GM19372 (cell line): ENCODE measurements at regions not wholly inside any gene's neighbourhood (a gene's known extent, or its start where the extent isn't known, plus 50 kb on each side); places are given as distances from the start of the nearest gene placed in this dataset.
"Not testable (repeated sequence)": the region's sequence is repeated elsewhere in the genome, so short reads cannot be mapped to it uniquely, and the experiment has no call there.

Experiments
- ATAC-seq: cut with Tn5 transposase; IDR thresholded peaks from one replicate; pipeline ENCODE4 v1.9.1; 2021; ENCODE audit warnings: mild to moderate bottlenecking, low read depth, moderate library complexity; ENCODE audit not compliant: unreplicated experiment

- ATAC-seq = no peak
These were observed 714.9 kb upstream of the LUZP2 start for GRCh38 chr11:23781803-23782560.

DNA sequence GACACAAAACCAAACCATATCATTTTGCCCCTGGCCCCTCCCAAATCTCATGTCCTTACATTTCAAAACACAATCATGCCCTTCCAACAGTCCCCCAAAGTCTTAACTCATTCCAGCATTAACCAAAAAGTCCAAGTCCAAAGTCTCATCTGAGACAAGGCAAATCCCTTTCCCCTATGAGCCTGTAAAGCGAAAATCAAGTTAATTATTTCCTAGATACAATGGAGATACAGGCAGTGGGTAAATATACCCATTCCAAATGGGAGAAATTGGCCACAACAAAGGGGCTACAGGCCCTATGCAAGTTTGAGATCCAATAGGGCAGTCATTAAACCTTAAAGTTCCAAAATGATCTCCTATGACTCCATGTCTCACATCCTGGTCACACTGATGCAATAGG, 709.9 kb upstream of the LUZP2 start:
- ATAC-seq = not testable (repeated sequence)

- no peak for ATAC-seq
These were observed 707.5 kb upstream of the LUZP2 start for GRCh38 chr11:23789200-23789853.

GRCh38 chr11:23789938-23790371, 706.9 kb upstream of the LUZP2 start:
- ATAC-seq = no peak

DNA sequence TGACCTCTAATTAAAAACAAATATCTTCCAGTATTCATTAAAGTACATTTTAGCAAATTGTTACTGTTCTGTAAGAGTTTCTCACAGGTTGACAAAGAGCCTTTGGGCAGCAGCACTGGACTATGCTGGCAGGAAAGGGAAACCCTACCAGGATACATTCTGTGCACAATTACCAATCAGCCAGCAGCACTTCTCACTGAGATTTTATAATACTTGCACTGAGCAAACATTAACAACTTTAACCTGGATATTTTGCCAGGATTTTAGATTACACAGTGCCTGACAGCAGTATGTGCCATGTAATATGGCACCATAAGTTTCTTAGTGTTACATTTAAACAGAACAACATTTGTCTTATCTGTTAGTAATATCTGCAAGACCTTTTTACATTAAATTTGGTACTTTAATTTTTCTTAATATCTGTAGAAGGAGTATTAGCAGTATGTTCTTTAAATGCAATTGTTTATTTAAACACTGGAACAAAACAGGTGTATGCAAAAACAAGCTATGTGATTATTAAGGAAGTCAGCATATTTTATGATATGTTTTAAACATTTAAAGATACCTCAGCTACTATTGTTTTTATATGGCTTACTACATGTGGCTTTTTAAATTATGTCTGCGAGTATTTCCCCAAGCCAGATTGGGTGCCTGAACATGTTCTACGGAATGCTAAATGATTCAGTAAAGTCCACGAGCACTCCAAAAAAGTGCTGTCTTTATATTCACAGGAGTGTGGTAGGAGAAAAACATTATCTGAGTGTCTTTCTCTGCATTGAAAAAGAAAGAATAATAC, 699.0 kb upstream of the LUZP2 start:
- no peak for ATAC-seq

- not testable (repeated sequence) for ATAC-seq
These were observed 662.5 kb upstream of the LUZP2 start for GRCh38 chr11:23834306-23834705.

DNA sequence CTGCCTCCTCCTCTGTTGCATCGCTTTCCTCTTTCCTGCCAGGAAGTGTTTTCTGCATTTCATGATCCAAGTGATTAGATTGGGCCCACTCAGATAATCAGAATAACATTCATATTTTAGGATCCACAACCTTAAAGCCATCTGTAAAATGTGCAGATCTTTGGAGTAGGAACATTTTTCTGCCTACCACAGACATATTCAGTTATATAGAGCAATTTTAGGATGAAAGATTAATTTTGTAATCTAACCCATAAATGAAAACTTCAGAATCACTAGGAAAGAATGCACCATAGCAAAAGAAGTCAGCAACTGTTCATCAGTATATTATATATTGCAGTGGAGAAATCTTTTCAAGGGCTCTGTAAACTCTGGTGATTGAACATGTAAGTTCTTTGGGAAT, 659.9 kb upstream of the LUZP2 start:
- ATAC-seq = no peak

DNA sequence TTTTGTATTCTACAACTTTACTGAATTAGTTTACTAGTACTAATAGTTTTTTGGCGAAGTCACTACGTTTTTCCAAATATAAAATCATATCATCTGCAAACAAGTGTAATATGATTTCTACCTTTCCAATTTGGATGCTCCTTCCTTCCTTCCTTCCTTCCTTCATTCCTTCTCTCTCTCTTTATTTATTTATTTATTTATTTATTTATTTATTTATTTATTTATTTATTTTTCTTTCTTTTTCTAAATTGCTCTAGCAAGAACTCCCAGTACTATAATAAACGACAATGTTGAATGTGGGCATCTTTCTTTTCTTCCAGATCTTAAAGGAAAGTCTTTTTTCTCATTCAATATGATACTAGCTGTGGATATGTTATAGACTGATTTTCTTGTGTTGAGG, 656.0 kb upstream of the LUZP2 start:
- no peak for ATAC-seq

- ATAC-seq = no peak
These were observed 649.9 kb upstream of the LUZP2 start for GRCh38 chr11:23846902-23847422.

- ATAC-seq = no peak
These were observed 645.6 kb upstream of the LUZP2 start for GRCh38 chr11:23851216-23851615.

- no peak for ATAC-seq
These were observed 640.2 kb upstream of the LUZP2 start for GRCh38 chr11:23856654-23857053.

DNA sequence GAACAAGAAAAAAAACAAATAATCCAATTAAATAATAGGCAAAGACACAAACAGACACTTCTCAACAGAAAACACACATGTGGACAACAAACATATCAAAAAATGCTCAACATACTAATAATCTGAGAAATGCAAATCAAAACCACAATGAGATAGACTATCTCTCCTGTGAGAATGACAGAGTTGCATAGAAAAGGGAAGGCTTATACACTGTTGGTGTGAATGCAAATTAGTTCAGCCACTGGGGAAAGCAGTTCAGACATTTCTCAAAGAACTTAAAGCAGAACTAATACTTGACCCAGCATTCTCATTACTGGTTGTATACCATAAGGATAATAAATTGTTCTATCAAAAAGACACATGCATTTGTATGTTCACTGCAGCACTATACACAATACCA, 637.8 kb upstream of the LUZP2 start:
- ATAC-seq = no peak

GRCh38 chr11:23861615-23862014, 635.2 kb upstream of the LUZP2 start:
- no peak for ATAC-seq

GRCh38 chr11:23865341-23865975, 631.4 kb upstream of the LUZP2 start:
- no peak for ATAC-seq

GRCh38 chr11:23866641-23867040, 630.2 kb upstream of the LUZP2 start:
- ATAC-seq = no peak

DNA sequence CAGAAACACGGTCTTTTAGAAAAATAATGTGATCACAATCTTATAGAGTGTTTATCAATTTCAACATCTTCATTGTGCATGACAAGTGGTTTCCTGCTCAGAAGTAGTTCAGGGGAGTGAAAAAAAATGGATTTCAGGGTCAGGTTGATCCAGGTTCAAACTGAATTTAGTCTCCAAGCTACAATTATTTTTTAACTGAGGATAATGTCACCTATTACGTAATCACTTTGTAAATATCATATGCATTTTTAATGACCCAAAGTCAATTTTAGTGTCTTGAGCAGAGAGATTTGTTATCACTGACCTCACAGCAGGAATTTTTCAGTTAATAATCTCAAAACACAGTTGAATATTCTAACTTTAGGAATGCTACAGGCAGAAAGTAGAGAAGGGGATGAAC, 627.2 kb upstream of the LUZP2 start:
- no peak for ATAC-seq

DNA sequence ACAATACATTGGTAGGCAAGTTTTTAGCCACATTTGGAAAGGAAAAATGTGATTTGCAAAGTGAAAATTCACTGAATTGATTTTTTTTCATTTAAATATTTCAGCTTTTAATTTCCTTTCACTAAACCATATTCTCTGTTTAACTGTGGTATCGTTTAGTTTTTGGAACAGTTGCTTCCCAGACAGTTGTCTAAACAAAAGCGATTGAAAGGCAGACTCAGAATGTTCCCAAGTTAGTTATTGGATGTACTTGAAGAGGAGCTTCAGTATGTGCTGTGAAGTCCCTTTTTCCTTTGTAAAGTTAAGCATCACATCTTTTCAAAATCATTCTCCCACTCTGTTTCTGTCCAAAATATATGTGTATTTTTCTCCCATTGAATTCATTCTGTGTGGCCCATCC, 623.4 kb upstream of the LUZP2 start:
- ATAC-seq = no peak

- ATAC-seq = no peak
These were observed 621.5 kb upstream of the LUZP2 start for GRCh38 chr11:23875176-23875850.

DNA sequence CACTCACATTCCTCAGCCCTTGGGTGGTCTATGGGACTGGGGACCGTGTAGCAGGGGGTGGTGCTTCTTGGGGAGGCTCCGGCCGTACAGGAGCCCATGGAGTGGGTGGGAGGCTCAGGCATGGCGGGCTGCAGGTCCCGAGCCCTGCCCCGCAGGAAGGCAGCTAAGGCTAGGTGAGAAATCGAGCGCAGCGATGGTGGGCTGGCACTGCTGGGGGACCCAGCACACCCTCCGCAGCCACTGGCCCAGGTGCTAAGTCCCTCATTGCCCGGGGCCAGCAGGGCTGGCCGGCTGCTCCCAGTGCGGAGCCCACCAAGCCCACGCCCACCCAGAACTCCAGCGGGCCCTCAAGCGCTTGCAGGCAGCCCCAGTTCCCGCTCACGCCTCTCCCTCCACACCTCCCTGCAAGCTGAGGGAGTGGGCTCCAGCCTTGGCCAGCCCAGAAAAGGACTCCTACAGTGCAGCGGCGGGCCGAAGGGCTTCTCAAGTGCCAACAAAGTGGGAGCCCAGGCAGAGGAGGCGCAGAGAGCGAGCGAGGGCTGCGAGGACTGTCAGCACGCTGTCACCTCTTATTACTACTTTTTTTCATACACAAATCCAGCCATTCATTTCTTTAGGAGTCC, 613.3 kb upstream of the LUZP2 start:
- ATAC-seq = not testable (repeated sequence)

DNA sequence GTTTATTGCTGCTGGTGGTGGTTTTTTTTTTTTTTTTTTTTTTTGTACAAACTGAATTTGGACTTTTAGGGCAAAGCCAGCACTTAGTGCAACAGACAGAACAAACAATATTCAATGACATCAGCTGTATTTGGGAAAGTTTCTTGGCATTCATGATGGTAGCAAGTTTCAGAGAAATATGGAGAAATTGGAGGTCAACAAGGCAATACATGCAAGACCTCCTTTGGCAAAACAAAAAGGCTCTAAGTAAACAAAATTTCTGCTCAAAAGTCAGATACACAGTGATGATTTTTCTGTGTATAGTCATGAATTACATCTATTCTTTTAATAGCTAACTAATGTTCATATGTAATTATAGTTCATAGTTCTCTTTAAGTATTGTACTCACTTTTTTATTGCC, 612.5 kb upstream of the LUZP2 start:
- no peak for ATAC-seq
